ENCODE measurements at regions not wholly inside any gene's neighbourhood (a gene's known extent, or its start where the extent isn't known, plus 50 kb on each side); places are given as distances from the start of the nearest gene placed in this dataset.

- no peak for TF ChIP-seq ZNF281 (CRISPR knock-in tag; IDR thresholded peaks at IDR 0.05)
- TF ChIP-seq ATF2 (CRISPR knock-in tag; IDR thresholded peaks at IDR 0.05; ENCODE audit: borderline replicate concordance, low read depth): no peak
- TF ChIP-seq CDX4 (CRISPR knock-in tag; IDR thresholded peaks at IDR 0.05; ENCODE audit: borderline replicate concordance): no peak
- no peak for TF ChIP-seq ZNF416 (CRISPR knock-in tag; IDR thresholded peaks at IDR 0.05)
Measured at GRCh38 chr1:38546636-38547035, 312.9 kb downstream of the RRAGC start (continued).

- H3K4me1 Mint-ChIP-seq: peaks cover 5% of the 10 kb centered on the region
- TF ChIP-seq ZNF423 (CRISPR knock-in tag; IDR thresholded peaks at IDR 0.05) (no peak), KAT7 (CRISPR knock-in tag; IDR thresholded peaks at IDR 0.05; ENCODE audit: borderline replicate concordance) (no peak), E2F4 (CRISPR knock-in tag; IDR thresholded peaks at IDR 0.05; ENCODE audit: borderline replicate concordance, low read depth) (no peak), ZNF232 (CRISPR knock-in tag; IDR thresholded peaks at IDR 0.05) (no peak)
- ChIA-PET CTCF (interaction anchor here (0.8 to 1.5 kb wide), 5 partner anchors 17 to 294 kb away, joined by 3 to 6 read pairs (median 4); no protein-coding TSS in a partner anchor), POLR2A (no interaction called here)
- no peak overlapping the region for H3K27ac Mint-ChIP-seq
- no peak for DNase-seq (ENCODE audit: low spot score)
- no peaks in the 10 kb centered on the region for H3K9me3 Mint-ChIP-seq
- no peaks in the 10 kb centered on the region for H3K36me3 Mint-ChIP-seq
- ATAC-seq: no peak
- peaks cover 7% of the 10 kb centered on the region for H3K27me3 Mint-ChIP-seq (ENCODE audit: low read depth)
- H3K4me3 Mint-ChIP-seq: no peak overlapping the region
Measured at GRCh38 chr1:38541223-38541622, 318.3 kb downstream of the RRAGC start.

- DNase-seq (ENCODE audit: low spot score) (no peak), ATAC-seq (no peak; the same call in 1 of the 2 replicates)
- TF ChIP-seq CBFB (CRISPR knock-in tag; IDR thresholded peaks at IDR 0.05; ENCODE audit: low read depth): no peak
- TF ChIP-seq E2F5 (CRISPR knock-in tag; IDR thresholded peaks at IDR 0.05): no peak
- TF ChIP-seq NFATC4 (CRISPR knock-in tag; IDR thresholded peaks at IDR 0.05): no peak
- no peak for TF ChIP-seq ERG (CRISPR knock-in tag; IDR thresholded peaks at IDR 0.05)
- no peak for TF ChIP-seq HMGA2 (CRISPR knock-in tag; IDR thresholded peaks at IDR 0.05)
- Mint-ChIP-seq H3K36me3 (no peaks in the 10 kb centered on the region), H3K9me3 (no peaks in the 10 kb centered on the region), H3K27ac (no peak overlapping the region), H3K4me3 (no peak overlapping the region), H3K27me3 (ENCODE audit: low read depth) (peaks cover 7% of the 10 kb centered on the region), H3K4me1 (peaks cover 5% of the 10 kb centered on the region)
- CTCF ChIA-PET: interaction anchor here (1.0 kb wide), 1 partner anchor 18 kb away, joined by 6 read pairs; no protein-coding TSS in a partner anchor
- POLR2A ChIA-PET: no interaction called here
Measured at GRCh38 chr1:38539931-38540330, 319.6 kb downstream of the RRAGC start.

Measured in WTC11 (cell line).